GM18505 (cell line): ENCODE measurements at regions not wholly inside any gene's neighbourhood (a gene's known extent, or its start where the extent isn't known, plus 50 kb on each side); places are given as distances from the start of the nearest gene placed in this dataset.
A peak's percentile ranks its signal among the peaks of the same experiment; 100 is the strongest.

Source experiments
- ATAC-seq: cut with Tn5 transposase; IDR thresholded peaks from one replicate; pipeline ENCODE4 v1.9.1; 2021; ENCODE audit not compliant: unreplicated experiment
- POLR2A ChIP-seq: IDR thresholded peaks from 4 replicates; pipeline ENCODE4 v1.6.1; 2011; ENCODE audit warnings: borderline replicate concordance; ENCODE audit not compliant: insufficient read depth, insufficient read length; ENCODE audit errors: extremely low read depth

DNA sequence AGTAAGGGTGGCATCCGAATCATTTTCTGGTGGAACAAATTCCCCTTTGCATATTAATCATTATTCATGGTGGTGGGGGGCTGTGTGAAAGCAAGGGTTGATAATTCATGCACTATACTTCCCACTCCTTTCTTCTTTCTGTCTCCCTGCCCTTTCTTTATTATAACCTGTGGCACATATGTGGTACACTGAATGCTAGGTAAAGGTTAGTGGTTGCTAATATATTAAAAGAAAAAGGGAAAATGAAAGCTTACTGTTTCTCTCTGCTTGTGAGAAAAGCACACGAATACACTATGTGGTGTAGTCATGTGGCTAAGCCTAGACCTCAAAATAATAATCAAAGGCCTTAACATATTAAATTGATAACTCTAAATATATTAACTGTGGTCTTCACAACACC lies 178.4 kb upstream of the RPS6KA3 start:
- TF ChIP-seq POLR2A = no peak
- ATAC-seq = no peak

DNA sequence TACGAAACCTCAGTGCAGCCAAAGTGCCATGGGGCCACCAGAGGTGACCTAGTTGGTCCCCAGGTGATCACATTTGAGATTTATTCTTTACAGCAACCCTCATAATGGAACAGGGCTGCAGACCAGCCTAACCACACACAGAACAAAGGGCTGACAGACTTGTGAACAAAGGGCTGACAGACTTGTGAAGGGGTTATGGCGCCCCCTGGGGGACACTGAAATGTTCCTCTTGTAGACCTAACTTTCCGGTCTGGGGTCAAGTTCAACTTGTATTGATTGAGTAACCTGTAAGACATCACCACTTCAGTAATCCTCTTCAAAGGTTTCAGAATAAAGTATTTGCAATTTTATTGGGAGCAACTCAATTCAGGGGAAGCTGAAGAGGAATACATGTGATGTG lies 175.9 kb upstream of the RPS6KA3 start:
- TF ChIP-seq POLR2A = no peak
- peak; percentile 85 for ATAC-seq

DNA sequence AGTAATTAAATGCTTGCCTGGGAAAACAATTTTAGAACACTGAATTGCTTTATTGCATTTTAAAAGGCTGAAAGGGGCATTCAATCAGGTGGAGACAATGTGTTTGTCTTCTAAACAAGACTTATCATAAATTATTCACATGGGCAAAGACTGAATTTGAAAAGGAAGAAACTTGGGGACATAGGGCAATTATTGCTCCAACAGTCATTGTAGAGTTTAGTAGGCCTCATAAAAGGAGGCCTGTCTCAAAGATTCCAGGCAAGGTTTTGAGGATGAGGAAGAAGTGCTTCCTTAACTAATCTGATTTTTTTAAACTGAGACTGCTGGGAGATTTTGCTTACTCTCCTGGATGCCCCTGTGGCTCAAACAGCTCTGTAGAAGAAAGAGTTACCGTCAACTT lies 174.4 kb upstream of the RPS6KA3 start:
- ATAC-seq = no peak
- no peak for TF ChIP-seq POLR2A

DNA sequence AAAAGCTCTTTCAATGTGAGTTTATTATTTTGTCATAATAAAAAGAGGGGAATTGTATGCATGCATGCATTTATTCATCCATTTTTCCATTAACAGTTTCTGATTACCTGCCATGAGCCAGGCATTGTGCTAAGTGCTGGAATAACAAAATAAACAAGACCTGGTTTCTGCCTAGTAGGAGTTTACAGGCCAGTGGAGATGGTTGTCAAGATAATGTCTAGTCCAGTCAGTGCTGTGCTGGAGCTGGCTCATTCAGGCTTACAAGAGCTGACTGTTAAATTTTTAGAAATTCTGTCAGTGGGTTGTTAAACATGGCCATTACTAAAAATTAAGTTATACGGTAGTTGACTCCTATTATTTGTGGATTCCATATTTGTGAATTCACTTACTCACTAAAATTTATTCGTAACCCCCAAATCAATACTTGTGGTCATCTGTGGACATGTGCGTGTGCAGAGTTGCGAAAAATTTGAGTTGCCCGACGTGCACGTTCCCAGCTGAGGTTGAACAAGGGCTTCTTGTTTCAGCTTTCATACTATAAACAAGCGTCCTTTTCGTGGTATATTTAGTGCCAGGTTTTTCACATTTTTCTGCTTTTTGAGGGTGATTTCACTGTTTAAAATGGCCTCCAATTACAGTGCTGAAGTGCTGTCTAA lies 172.3 kb upstream of the RPS6KA3 start:
- no peak for ATAC-seq
- no peak for TF ChIP-seq POLR2A

DNA sequence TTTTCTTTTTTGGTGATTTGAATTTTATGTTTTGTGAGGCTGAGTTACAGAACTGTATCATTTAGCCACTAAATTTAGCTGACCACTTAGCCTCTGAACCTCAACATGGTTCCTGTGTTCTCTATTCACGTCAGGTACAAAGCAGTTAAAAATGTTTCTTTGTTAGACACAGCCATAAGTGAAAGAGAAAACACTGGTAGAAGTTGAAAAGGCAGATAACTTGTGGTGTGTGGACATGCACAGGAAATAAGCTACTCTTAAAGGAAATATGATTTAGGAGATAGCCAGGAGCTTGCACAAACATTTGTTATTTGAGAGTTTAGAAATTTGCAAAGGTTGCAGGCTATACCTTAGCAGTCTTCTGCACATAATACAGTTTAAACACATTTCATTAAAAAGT lies 171.0 kb upstream of the RPS6KA3 start:
- ATAC-seq = no peak
- TF ChIP-seq POLR2A = no peak

DNA sequence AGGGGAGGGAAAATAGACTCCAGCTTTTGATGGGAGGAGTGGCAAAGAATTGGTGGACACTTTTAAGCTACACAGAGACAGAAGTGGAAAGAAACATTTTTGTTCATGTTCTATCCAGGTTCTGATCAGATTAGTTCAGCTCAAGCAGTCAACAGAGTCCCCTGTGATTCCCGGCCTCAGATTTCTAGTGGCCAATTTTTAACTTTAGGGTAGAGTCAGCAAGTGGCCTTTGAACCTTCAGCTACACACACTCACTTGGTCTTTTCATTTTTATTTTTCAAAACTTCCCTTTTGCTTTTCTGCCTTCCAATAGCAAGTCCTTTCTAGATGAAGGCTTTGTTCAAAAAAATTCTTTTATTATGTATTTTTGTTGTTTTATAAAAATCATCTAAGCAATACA lies 169.2 kb upstream of the RPS6KA3 start:
- TF ChIP-seq POLR2A = no peak
- no peak for ATAC-seq

DNA sequence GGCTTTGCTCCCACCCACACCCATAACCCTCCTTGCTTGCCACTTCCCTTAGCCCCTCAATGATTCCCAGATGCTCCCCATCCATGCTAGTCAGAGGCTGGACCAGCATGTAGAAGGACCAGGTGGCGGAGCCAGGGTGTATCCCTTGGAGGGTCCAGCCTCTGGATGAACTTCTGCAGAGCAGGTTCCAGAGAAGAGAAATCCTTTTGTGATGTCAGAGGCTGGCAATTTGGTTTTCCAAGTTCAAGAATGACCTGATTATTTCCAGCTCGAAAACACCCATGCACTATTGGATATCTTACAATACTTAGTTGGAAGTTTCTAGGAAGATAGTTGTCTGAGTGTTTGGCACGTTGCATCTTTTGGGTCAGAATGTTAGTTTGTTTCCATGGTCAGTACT lies 168.3 kb upstream of the RPS6KA3 start:
- no peak for TF ChIP-seq POLR2A
- ATAC-seq = no peak

DNA sequence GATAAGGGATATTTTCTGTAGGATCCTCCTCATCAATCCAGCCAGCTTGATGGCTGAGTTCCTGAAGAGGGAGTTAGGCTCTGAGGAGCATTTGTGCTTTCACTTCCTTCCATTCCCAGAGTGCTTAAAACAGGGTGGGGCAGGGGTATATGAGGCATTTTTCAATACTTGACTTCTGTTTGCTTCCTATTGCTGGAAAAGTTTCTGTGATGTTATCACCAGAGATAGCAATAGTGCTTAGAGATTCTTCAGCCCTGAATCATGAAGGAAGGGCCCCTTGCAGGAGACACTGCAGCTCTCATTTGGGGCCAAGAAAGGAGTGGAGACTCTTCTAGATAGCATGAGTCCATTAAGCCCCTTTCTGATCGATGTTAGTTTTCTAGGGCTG lies 166.7 kb upstream of the RPS6KA3 start:
- TF ChIP-seq POLR2A = no peak
- no peak for ATAC-seq

DNA sequence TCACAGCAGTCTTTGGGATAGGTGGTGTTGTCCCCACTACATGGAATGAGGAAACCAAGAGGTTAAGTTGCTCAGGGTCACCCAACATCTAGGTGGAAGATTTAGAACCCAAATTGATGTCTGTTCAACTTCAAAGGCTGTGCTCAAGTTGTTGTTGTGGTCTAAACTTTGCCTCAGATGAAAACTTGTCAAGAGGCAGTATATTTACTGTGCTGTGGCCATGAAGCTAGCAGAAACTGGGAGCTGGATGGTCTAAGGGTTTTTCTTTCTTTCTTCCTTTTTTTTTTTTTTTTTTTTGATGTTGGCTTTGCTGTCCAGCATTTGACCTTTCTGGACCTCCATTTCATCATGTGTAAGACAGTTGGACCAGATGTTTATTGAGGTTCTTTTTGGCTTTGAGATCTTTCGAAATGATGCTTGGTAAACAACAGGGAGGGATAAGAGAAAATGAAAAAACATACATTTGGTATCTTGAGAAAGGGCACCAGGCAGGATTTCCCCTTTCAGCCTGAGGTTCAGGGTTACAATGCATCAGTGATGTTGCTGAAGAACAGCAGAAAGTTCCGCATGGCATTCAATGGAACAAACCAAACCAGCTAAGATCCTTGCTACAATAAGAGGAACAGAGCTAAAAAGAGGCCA lies 166.2 kb upstream of the RPS6KA3 start:
- ATAC-seq = no peak
- no peak for TF ChIP-seq POLR2A

DNA sequence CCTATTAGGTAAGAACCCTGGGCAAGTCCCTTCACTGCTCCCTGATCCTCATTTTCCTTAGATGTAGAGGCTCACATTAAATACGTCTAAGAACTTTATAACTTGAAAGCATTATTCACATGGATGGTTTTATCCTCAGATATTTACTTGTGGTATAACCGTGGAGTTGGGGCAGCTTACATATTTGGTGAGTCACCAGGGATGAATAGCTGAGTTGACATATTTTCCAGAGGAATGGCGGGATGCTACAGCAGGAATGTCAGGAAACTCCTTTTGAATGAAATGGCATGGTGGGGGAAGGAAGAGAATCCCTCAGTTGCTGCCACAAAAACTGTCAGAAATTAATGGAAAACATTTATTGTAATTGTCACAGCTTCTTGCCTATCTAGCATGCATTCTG lies 165.3 kb upstream of the RPS6KA3 start:
- no peak for ATAC-seq
- no peak for TF ChIP-seq POLR2A

DNA sequence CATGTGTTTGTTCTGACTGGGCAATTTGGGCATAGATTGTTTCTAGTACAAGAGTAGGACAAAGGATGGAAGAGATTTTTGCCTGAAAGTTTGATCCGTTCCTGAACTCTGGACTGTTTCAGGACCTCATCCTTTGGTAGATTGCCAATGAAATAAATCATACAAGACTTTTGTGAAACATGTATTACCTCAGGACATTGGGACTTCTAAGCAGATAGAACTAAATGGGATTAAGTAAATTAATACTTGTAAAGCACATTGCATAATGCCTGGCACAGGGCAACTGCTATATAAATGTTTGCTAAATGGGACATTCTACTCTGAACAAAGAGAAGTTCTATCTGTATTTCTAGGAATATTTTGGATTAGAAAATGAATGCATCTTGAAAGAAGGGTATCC lies 164.8 kb upstream of the RPS6KA3 start:
- no peak for ATAC-seq
- no peak for TF ChIP-seq POLR2A

DNA sequence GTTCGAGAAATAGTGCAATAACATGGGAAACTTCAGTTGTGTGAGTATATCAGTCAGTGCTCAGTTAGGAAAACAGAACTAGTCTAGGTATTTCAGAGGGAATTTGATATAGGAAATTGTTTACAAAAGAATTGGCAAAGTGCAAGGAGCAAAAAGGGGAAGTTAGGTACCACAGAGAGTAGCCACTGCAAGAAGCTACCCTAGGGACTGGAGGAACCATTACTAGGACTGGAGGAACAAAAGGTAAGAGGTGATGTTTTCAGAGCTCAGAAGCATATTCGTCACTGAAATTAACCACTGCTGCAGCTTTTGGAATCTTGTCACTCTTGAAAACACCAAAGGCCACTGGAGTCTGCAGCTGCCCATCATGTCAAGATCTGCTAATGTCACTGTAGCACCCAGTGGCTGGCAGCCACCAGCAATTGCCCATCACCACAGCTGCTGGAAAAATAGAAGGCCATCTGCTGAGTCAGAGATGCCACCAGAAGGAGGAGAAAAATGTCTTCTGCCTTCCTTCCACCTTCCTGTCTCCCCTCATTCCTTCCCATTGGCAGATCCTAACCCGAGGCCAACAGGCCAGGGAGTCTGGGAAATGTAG lies 160.6 kb upstream of the RPS6KA3 start:
- TF ChIP-seq POLR2A = no peak
- ATAC-seq = no peak

DNA sequence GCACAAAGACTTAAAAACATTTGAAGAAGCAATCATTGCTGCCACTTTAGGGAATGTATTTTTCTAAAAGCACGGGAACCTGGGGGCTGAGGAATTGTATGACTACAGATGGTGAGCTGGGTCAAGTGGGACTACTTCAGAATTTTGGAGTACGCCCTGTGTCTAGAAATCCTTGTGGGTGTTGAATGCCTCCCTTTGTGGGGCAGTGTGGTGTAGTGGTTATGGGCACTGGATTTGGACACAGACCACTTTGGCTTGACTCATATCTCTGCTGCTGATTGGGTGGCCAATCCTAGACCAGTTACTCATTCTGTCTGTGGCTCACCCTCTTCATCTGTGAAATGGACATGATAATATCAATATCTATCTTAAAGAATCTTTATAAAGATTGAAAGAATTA lies 155.0 kb upstream of the RPS6KA3 start:
- no peak for TF ChIP-seq POLR2A
- ATAC-seq = no peak

DNA sequence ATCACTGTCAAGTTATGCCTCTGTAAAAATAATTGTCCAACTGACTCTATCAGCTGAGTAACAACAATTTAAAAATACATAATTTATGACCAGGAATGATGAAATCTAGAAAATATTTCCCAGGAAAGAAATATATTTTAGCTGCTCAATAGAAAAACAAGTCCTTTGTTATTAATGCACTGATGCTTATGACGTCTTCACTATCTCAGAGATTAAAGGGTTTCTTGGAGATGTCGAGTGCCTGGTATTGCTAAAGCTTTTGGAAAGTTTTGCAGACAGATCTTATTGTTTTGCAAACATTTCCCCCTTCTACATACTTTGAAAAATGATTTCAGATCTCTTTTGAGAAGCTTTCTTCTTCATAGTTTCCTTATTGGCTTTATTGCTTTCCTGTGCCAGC lies 154.6 kb upstream of the RPS6KA3 start:
- no peak for ATAC-seq
- no peak for TF ChIP-seq POLR2A

DNA sequence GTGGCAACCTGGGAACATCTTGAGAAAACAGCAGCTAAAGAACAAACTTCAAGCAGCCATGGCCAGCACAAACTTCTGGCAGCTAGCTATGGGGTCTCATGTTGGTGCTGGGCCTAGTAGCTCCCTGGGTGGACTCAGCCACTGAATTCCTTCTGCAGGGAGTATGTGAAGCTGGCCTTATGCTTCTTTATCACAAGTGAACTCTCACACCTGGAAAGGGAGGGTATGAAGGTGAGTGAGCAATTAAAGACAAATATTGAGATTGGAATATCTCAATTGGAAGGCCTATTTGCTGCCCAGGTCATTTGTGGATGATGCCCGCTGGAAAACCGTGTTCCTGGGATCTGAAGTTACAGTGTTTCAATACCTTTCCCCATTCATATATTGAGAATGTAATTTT lies 153.3 kb upstream of the RPS6KA3 start:
- no peak for ATAC-seq
- TF ChIP-seq POLR2A = no peak

DNA sequence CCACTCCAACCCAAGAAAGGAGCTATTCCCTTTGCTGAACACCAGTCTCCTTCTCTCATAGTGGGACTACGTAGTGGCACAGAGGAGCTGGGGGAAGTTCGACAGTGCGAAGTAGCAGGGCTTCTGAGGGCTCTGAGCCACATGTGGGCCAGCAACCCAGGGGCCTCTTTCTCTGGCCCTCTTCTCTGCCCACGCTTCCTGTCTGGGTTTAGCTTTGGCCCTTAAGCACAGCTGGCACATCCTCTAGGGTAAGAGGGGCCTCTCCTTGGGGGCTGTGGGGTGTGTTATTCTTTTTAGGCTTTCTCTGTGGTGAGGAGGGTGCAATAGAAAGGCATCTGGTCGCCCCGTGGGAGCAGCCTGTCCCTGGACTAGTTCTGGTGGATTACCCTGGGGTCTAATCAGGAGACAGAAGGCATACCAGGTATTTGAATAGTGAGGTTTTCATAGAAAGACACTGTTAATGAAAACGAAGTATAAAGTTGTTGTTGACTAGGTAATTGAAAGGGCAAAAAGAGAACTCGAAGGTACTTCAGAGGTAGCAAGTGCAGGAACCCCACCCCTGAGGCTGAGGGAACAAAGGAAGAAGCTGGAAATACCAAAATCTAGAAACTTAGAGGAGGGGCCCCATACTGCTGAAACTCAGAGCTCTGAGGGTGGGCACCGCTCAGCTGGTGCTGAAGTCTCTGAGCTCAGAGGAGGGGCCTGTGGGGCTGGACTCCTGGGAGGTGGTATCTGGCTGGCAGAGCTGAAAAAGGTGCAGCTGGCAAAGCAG lies 151.9 kb upstream of the RPS6KA3 start:
- no peak for TF ChIP-seq POLR2A
- peak; percentile 68 for ATAC-seq
